Keratinocyte (primary cell): ENCODE measurements at regions not wholly inside any gene's neighbourhood (a gene's known extent, or its start where the extent isn't known, plus 50 kb on each side); places are given as distances from the start of the nearest gene placed in this dataset.

ENCODE experiments used
- DNase-seq: peaks from one replicate; pipeline ENCODE4 v3.0.0-alpha.2; 2011; ENCODE audit warnings: low read depth, missing footprints, low spot score
- FAIRE-seq: peaks from 2 replicates; lab custom pipeline; 2011; peaks lifted over from hg19 to GRCh38; lab: Jason Lieb, UNC
- H2AFZ ChIP-seq: 2 replicates; pipeline ENCODE4 v1.6.0; 2012; ENCODE audit warnings: low read length, control low read depth, inconsistent platforms; ENCODE audit not compliant: control insufficient read depth
- H3K27ac ChIP-seq: 2 replicates; pipeline ENCODE4 v1.5.1; 2011; ENCODE audit warnings: low read length; ENCODE audit not compliant: control insufficient read depth, insufficient read depth
- H3K27me3 ChIP-seq: 3 replicates; pipeline ENCODE4 v1.6.0; 2011; ENCODE audit warnings: low read length; ENCODE audit not compliant: control insufficient read depth, insufficient read depth; ENCODE audit errors: extremely low read depth
- H3K36me3 ChIP-seq, 2 experiments: 2 replicates in 1 of 2; 3 replicates in 1 of 2; pipeline ENCODE4 v1.5.1; 2011; ENCODE audit warnings: low read length in 2 of 2, mild to moderate bottlenecking in 1 of 2; ENCODE audit not compliant: control insufficient read depth in 2 of 2, insufficient read depth in 2 of 2; ENCODE audit errors: extremely low read depth in 1 of 2
- H3K4me1 ChIP-seq: 3 replicates; pipeline ENCODE4 v1.5.1; 2011; ENCODE audit warnings: low read length; ENCODE audit not compliant: control insufficient read depth, insufficient read depth; ENCODE audit errors: extremely low read depth
- H3K4me2 ChIP-seq: 3 replicates; pipeline ENCODE4 v1.6.0; 2011; ENCODE audit warnings: low read depth, low read length; ENCODE audit not compliant: control insufficient read depth, insufficient read depth; ENCODE audit errors: extremely low read depth
- H3K4me3 ChIP-seq, 3 experiments: fragments of 200-600 bp in 1 of 3; sonication (generic) in 1 of 3; 2 replicates in 2 of 3; 3 replicates in 1 of 3; pipeline ENCODE4 v1.5.1; 2011 to 2016; ENCODE audit warnings: low read length in 3 of 3, mild to moderate bottlenecking in 3 of 3, control low read depth in 2 of 3, inconsistent platforms in 1 of 3, low read depth in 1 of 3, mixed read lengths in 1 of 3, mixed run types in 1 of 3, moderate library complexity in 1 of 3; ENCODE audit not compliant: control insufficient read depth in 2 of 3, insufficient read depth in 2 of 3; ENCODE audit errors: extremely low read depth in 1 of 3
- H3K79me2 ChIP-seq: 2 replicates; pipeline ENCODE4 v1.6.0; 2012; ENCODE audit warnings: low read length; ENCODE audit not compliant: control insufficient read depth, insufficient read depth
- H3K9ac ChIP-seq: 3 replicates; pipeline ENCODE4 v1.6.0; 2011; ENCODE audit warnings: low read length; ENCODE audit not compliant: control insufficient read depth, insufficient read depth; ENCODE audit errors: extremely low read depth
- H3K9me1 ChIP-seq: 3 replicates; pipeline ENCODE4 v1.6.0; 2011; ENCODE audit warnings: low read length; ENCODE audit not compliant: control insufficient read depth, insufficient read depth; ENCODE audit errors: extremely low read depth
- H3K9me3 ChIP-seq: 2 replicates; pipeline ENCODE4 v1.5.1; 2012; ENCODE audit warnings: low read depth, low read length; ENCODE audit not compliant: control insufficient read depth
- H4K20me1 ChIP-seq: 3 replicates; pipeline ENCODE4 v1.6.0; 2011; ENCODE audit warnings: low read length; ENCODE audit not compliant: control insufficient read depth, insufficient read depth; ENCODE audit errors: extremely low read depth
- EZH2 ChIP-seq: IDR thresholded peaks from one replicate; pipeline ENCODE4 v1.6.1; 2012; ENCODE audit warnings: inconsistent platforms, mild to moderate bottlenecking, low read length, moderate library complexity
- dilution Hi-C: fragments of 300-500 bp; cut with MboI; formaldehyde crosslinking; loops from one replicate; pipeline ENCODE4 v1.7.0; 2020; ENCODE audit warnings: low sequenced_read_pairs; ENCODE audit not compliant: extremely low pct_ligation_motif_present
- TF ChIP-seq, protein P1 (sequence below), 3 experiments: IDR thresholded peaks in 1 of 3; conservative IDR thresholded peaks in 1 of 3; optimal IDR thresholded peaks in 1 of 3; 2 replicates in 2 of 3; 3 replicates in 1 of 3; pipeline versions ENCODE3 to v1.5.1; 2011; ENCODE audit warnings: low read length in 3 of 3, mild to moderate bottlenecking in 3 of 3, moderate library complexity in 2 of 3, control low read depth in 1 of 3, inconsistent platforms in 1 of 3; ENCODE audit not compliant: insufficient read depth in 2 of 3; ENCODE audit errors: extremely low read depth in 1 of 3

- Histone ChIP-seq H3K27me3 (no peaks in the 10 kb centered on the region), H3K4me3 (no peak overlapping the region), H3K9me3 (no peaks in the 10 kb centered on the region), H3K79me2 (no peaks in the 10 kb centered on the region), H2AFZ (no peak overlapping the region), H3K4me2 (no peak overlapping the region), H3K36me3 (no peaks in the 10 kb centered on the region), H3K9ac (no peak overlapping the region), H3K4me1 (peaks cover 3% of the 10 kb centered on the region), H3K27ac (no peak overlapping the region), H3K9me1 (no peaks in the 10 kb centered on the region), H4K20me1 (no peaks in the 10 kb centered on the region)
- DNase-seq (no peak), FAIRE-seq (no peak)
- TF ChIP-seq, protein P1, sequence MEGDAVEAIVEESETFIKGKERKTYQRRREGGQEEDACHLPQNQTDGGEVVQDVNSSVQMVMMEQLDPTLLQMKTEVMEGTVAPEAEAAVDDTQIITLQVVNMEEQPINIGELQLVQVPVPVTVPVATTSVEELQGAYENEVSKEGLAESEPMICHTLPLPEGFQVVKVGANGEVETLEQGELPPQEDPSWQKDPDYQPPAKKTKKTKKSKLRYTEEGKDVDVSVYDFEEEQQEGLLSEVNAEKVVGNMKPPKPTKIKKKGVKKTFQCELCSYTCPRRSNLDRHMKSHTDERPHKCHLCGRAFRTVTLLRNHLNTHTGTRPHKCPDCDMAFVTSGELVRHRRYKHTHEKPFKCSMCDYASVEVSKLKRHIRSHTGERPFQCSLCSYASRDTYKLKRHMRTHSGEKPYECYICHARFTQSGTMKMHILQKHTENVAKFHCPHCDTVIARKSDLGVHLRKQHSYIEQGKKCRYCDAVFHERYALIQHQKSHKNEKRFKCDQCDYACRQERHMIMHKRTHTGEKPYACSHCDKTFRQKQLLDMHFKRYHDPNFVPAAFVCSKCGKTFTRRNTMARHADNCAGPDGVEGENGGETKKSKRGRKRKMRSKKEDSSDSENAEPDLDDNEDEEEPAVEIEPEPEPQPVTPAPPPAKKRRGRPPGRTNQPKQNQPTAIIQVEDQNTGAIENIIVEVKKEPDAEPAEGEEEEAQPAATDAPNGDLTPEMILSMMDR (optimal IDR thresholded peaks at IDR 0.05 in 1 of 3, IDR thresholded peaks at IDR 0.05 in 1 of 3, conservative IDR thresholded peaks at IDR 0.05 in 1 of 3; ENCODE audit: extremely low read depth in 1 of 3, insufficient read depth in 2 of 3, low read length in 3 of 3) = no peak
- no peak for TF ChIP-seq EZH2
- dilution Hi-C loops = no loop called here
Observed at GRCh38 chr18:26719896-26720295, 145.6 kb downstream of the AQP4 start.

DNA sequence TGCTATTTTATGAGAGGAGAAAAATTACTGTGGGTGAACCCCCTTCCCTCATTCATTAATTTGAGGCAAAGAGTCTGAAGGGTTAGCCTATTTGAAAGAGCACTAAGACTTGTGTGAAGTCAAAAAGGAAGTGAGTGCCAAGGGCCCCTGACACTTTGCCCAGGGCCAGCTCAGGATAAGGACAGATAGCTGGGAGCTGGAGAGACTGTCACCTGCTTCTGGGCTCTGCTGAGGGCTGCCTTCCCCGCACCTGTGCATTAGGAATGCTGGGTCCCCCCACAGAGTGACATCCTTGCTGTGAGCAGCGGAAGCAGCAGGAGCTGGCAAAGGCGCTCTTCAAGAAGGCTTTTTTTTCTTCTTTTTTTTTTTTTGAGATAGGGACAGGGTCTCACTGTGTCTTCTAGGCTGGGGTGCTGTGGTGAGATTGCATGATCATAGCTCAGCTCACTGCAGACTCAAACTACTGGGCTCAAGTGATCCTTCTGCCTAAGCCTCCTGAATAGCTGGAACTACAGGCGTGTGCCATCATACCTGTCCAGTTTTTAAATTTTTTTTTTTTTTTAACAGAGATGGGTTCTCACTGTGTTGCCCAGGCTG, 148.3 kb downstream of the AQP4 start:
- no peak overlapping the region for H3K27ac ChIP-seq
- H3K79me2 ChIP-seq = no peaks in the 10 kb centered on the region
- no peaks in the 10 kb centered on the region for H3K9me3 ChIP-seq
- no peaks in the 10 kb centered on the region for H3K9me1 ChIP-seq
- no peaks in the 10 kb centered on the region for H3K4me1 ChIP-seq
- no peaks in the 10 kb centered on the region for H3K36me3 ChIP-seq
- H4K20me1 ChIP-seq = no peaks in the 10 kb centered on the region
- FAIRE-seq (no peak), DNase-seq (no peak)
- TF ChIP-seq EZH2 = no peak
- H3K4me3 ChIP-seq = no peak overlapping the region
- no peaks in the 10 kb centered on the region for H3K27me3 ChIP-seq
- dilution Hi-C loops = no loop called here
- H2AFZ ChIP-seq = no peak overlapping the region
- H3K4me2 ChIP-seq = no peak overlapping the region
- H3K9ac ChIP-seq = no peak overlapping the region

GRCh38 chr18:26714739-26715138, 150.8 kb downstream of the AQP4 start:
- Histone ChIP-seq H3K4me1 (no peaks in the 10 kb centered on the region), H3K4me2 (no peak overlapping the region), H3K4me3 (no peak overlapping the region), H3K36me3 (no peaks in the 10 kb centered on the region), H2AFZ (no peak overlapping the region), H3K9me1 (no peaks in the 10 kb centered on the region), H3K27ac (no peak overlapping the region), H3K27me3 (no peaks in the 10 kb centered on the region), H3K79me2 (no peaks in the 10 kb centered on the region), H3K9ac (no peak overlapping the region), H3K9me3 (no peaks in the 10 kb centered on the region), H4K20me1 (no peaks in the 10 kb centered on the region)
- TF ChIP-seq, protein P1 (optimal IDR thresholded peaks at IDR 0.05 in 1 of 3, IDR thresholded peaks at IDR 0.05 in 1 of 3, conservative IDR thresholded peaks at IDR 0.05 in 1 of 3; ENCODE audit: extremely low read depth in 1 of 3, insufficient read depth in 2 of 3, low read length in 3 of 3) = no peak
- TF ChIP-seq EZH2 = no peak
- FAIRE-seq (no peak), DNase-seq (no peak)
- dilution Hi-C loops = no loop called here
